ENCODE measurements at regions not wholly inside any gene's neighbourhood (a gene's known extent, or its start where the extent isn't known, plus 50 kb on each side); places are given as distances from the start of the nearest gene placed in this dataset.

DNA sequence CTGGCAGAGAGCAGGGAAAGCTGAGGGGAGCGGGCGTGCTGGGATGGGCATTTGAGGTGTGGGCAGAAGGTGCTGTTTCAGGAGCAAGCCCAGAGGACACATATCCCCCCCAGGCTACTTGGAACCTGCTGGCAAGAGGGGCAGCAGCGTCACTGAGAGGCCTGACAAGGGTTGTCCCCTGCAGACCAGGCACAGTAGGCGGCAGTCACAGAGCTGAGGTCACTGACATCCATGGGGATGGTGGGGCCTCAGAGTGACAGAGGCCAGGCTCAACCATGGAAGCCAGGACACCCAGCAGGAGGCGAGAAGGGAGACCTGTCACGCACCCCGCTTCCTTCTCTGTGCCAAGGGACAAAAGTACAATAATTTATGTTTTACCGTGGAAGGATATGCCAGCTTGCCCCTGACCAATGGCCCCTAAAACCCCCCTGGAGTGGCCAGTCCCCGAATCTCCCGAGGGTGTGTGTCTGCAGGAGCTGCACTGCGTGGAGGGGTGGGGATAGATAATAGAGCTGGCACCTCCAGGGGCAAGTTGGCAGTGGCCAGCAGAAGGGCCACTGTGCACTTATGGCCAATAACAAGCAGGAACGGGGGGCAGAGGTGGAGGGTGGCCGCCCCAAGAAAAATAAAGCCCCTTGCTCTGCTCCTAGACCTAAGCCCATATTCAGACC lies 86.3 kb upstream of the SLC66A3 start:
- intact Hi-C loops (cut with micrococcal nuclease) = no loop called here
- no peak overlapping the region for H2BK15ac ChIP-seq (ENCODE audit: low read depth, low read length)
- H3K9me1 ChIP-seq (ENCODE audit: insufficient read depth, low read length) = peaks cover 16% of the 10 kb centered on the region
- no peak overlapping the region for H3K4ac ChIP-seq (ENCODE audit: low read depth, low read length)
- no TSS peak for BruUV-seq (replicated peaks)
- no peaks in the 10 kb centered on the region for H3K79me1 ChIP-seq (ENCODE audit: low read depth in 1 of 2, low read length in 2 of 2)
- no peak overlapping the region for H2AK5ac ChIP-seq (ENCODE audit: low read depth, low read length)
- TF ChIP-seq RFX5 (IDR thresholded peaks at IDR 0.05; ENCODE audit: low read depth, low read length) (no peak), FOS (IDR thresholded peaks at IDR 0.05; ENCODE audit: low read depth, low read length) (no peak), MAFK (IDR thresholded peaks at IDR 0.05; ENCODE audit: low read depth, low read length) (no peak), POLR2A (IDR thresholded peaks at IDR 0.05; ENCODE audit: low read depth, low read length) (no peak), MXI1 (IDR thresholded peaks at IDR 0.05; ENCODE audit: borderline replicate concordance, low read depth, low read length) (no peak), NFE2L2 (IDR thresholded peaks at IDR 0.05; ENCODE audit: low read depth, low read length) (no peak), RAD21 (IDR thresholded peaks at IDR 0.05; ENCODE audit: low read length) (no peak), MAZ (IDR thresholded peaks at IDR 0.05; ENCODE audit: borderline replicate concordance, low read depth, low read length) (no peak), RCOR1 (IDR thresholded peaks at IDR 0.05; ENCODE audit: insufficient replicate concordance, low read length) (no peak), BHLHE40 (IDR thresholded peaks at IDR 0.05; ENCODE audit: low read depth, low read length) (no peak)
- TF ChIP-seq, protein P1, sequence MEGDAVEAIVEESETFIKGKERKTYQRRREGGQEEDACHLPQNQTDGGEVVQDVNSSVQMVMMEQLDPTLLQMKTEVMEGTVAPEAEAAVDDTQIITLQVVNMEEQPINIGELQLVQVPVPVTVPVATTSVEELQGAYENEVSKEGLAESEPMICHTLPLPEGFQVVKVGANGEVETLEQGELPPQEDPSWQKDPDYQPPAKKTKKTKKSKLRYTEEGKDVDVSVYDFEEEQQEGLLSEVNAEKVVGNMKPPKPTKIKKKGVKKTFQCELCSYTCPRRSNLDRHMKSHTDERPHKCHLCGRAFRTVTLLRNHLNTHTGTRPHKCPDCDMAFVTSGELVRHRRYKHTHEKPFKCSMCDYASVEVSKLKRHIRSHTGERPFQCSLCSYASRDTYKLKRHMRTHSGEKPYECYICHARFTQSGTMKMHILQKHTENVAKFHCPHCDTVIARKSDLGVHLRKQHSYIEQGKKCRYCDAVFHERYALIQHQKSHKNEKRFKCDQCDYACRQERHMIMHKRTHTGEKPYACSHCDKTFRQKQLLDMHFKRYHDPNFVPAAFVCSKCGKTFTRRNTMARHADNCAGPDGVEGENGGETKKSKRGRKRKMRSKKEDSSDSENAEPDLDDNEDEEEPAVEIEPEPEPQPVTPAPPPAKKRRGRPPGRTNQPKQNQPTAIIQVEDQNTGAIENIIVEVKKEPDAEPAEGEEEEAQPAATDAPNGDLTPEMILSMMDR (conservative IDR thresholded peaks at IDR 0.05; ENCODE audit: low read depth, low read length) = no peak
- TF ChIP-seq, protein P2, sequence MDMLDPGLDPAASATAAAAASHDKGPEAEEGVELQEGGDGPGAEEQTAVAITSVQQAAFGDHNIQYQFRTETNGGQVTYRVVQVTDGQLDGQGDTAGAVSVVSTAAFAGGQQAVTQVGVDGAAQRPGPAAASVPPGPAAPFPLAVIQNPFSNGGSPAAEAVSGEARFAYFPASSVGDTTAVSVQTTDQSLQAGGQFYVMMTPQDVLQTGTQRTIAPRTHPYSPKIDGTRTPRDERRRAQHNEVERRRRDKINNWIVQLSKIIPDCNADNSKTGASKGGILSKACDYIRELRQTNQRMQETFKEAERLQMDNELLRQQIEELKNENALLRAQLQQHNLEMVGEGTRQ (IDR thresholded peaks at IDR 0.05; ENCODE audit: low read depth, low read length) = no peak
- TF ChIP-seq, protein P3, sequence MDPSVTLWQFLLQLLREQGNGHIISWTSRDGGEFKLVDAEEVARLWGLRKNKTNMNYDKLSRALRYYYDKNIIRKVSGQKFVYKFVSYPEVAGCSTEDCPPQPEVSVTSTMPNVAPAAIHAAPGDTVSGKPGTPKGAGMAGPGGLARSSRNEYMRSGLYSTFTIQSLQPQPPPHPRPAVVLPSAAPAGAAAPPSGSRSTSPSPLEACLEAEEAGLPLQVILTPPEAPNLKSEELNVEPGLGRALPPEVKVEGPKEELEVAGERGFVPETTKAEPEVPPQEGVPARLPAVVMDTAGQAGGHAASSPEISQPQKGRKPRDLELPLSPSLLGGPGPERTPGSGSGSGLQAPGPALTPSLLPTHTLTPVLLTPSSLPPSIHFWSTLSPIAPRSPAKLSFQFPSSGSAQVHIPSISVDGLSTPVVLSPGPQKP (IDR thresholded peaks at IDR 0.05; ENCODE audit: borderline replicate concordance, low read depth, low read length) = no peak
- CTCF ChIA-PET = no interaction called here
- H3K9ac ChIP-seq (ENCODE audit: low read depth, low read length) = no peak overlapping the region
- H4K5ac ChIP-seq (ENCODE audit: low read depth, low read length) = no peak overlapping the region
- H3K27me3 ChIP-seq (ENCODE audit: control insufficient read depth, insufficient read depth, low read length) = no peaks in the 10 kb centered on the region
- no peak overlapping the region for H2AFZ ChIP-seq (replicated peaks; ENCODE audit: low read length, poor library complexity)
- H3K4me1 ChIP-seq (ENCODE audit: control insufficient read depth, insufficient read depth, low read length) = peaks cover 11% of the 10 kb centered on the region
- H2BK20ac ChIP-seq (ENCODE audit: low read depth, low read length) = no peak overlapping the region
- H3K56ac ChIP-seq (ENCODE audit: extremely low read depth, insufficient read depth, low read length) = no peak overlapping the region
- no peak overlapping the region for H3K27ac ChIP-seq (ENCODE audit: insufficient read depth, low read length)
- POLR2A ChIA-PET (ENCODE audit: unreplicated experiment) = no interaction called here
- H3K4me3 ChIP-seq (ENCODE audit: insufficient read depth, low read depth, low read length) = no peak overlapping the region
- ATAC-seq (ENCODE audit: low read depth) = no peak
- no peak overlapping the region for H2AK9ac ChIP-seq (replicated peaks; ENCODE audit: low read depth, low read length, poor library complexity)
- H3K9me3 ChIP-seq (ENCODE audit: control insufficient read depth, insufficient read depth, low read length) = no peaks in the 10 kb centered on the region
- no peak overlapping the region for H2BK120ac ChIP-seq (ENCODE audit: low read depth, low read length)
- dilution Hi-C loops (cut with HindIII; ENCODE audit: low sequenced_read_pairs, unreplicated experiment) = no loop called here
- in situ Hi-C loops (cut with MboI; ENCODE audit: low sequenced_read_pairs) = no loop called here
- no peaks in the 10 kb centered on the region for H3K36me3 ChIP-seq (ENCODE audit: control insufficient read depth, insufficient read depth, low read length)
- H2BK5ac ChIP-seq (ENCODE audit: low read depth, low read length, poor library complexity, severe bottlenecking) = no peak overlapping the region
- WGBS, 2 experiments (ENCODE audit: extremely low coverage in 2 of 2, insufficient read length in 1 of 2) = 87% methylated on average over 2 of the region's 13 CpGs; no CpG with 5 or more reads in 1 of the 2 experiments
- H4K20me1 ChIP-seq (ENCODE audit: insufficient read depth, low read length) = no peaks in the 10 kb centered on the region
- H4K91ac ChIP-seq (ENCODE audit: insufficient read depth, low read depth, low read length) = no peak overlapping the region
- DNase-seq = no peak
- H3K14ac ChIP-seq (replicated peaks; ENCODE audit: low read depth, low read length) = no peak overlapping the region
- H4K8ac ChIP-seq (ENCODE audit: low read depth in 2 of 2, low read length in 2 of 2) = no peak overlapping the region
- no peak overlapping the region for H3K4me2 ChIP-seq (ENCODE audit: low read depth, low read length)
- no peak overlapping the region for H3K23ac ChIP-seq (ENCODE audit: low read depth, low read length)
- H3K18ac ChIP-seq (ENCODE audit: low read depth, low read length) = no peak overlapping the region
